ENCODE measurements at regions not wholly inside any gene's neighbourhood (a gene's known extent, or its start where the extent isn't known, plus 50 kb on each side); places are given as distances from the start of the nearest gene placed in this dataset.

DNA sequence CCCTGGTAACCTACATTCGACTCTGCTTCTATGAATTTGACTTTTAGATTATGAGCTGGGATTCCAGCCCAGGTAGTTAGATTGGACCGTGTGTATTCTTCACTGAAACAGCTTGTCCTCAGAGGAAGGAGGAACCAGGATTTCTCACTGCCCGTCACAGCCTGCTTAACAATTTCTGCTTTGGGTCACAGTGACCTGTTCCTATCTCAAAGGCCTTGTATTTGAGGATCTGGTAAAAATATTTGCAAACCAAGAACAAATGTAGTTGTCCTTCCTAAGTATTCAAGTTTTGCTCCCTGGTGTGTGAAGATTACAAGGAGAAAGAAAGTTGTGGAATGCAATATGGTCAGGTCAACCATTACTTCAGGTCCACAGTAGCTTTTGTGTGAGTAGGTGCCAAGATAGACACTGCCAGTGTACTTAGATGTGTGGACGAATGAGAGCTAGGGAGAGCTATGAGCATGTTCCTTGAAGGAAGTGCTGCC lies 55.1 kb downstream of the KIF4B start:
- DNase-seq, result no peak

DNA sequence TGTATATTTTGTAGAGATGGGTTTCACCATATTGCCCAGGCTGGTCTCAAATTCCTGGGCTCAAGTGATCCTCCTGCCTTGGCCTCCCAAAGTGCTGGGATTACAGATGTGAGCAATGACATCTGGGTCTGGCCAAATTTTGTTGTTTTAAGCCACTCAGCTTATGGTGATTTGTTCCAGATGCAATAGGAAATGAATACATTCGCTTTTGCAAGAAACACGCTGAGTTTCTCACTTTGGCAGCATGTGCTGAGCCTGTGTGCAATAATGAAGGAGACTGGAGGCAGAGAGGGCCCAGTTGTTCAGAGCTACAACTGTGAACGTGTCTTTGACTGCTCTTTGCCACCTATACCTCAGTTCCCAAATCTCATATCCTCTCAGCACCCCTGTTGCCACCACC lies 56.4 kb downstream of the KIF4B start:
- peak; percentile 5 for DNase-seq

DNA sequence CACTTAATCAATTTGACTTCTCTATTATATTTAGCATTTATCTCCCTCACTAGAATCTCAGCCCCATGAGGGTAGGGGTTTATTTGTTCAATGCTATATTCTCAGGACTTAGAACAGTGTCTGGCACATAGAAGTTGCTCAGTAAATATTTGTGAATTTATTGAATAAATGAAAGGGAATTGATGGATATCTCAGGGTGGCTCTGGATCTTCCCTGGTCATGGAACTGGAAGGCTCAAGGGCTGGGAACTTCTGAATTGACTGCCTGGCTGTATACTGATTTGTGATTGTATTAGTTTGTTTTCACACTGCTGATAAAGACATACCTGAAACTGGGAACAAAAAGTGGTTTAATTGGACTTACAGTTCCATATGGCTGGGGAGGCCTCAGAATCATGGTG lies 57.2 kb downstream of the KIF4B start:
- no peak for DNase-seq

DNA sequence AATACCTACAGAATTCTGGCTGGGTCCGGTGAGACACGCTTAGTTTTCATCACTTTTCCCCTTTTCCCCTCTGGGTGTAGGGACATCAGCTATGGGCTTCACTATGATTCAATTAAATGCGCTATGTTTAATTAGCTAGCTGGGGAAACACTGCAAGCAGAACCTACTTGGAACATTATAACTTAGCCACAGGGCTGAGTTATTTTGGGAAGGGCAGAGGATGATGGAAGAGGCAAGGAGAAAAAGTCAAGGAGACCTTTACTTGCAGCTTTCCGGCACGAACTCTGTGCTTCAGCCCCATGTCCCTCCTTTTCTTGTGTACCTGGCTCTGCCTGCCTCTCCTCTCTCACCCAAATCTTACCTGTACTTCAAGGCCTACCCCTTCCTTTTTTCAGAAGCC lies 62.8 kb downstream of the KIF4B start:
- DNase-seq, result no peak

DNA sequence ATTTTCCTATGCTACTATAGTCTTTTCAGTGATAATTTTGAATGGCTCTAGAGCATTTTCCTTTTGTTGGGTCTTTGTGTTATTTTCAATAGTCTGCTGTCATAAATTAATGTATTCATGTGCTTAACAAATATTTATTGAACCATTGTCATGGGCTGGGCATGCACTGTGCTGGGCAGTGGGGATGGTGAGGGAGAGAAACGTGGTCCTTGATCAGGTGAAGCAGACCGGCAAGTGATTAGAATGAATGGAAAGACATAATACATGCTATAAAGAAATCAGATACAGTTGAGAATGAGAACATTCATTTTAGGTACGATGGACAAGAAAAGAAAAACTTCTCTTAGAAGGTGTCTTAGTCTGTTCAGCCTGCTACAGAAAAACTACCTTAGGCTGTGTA lies 66.1 kb downstream of the KIF4B start:
- no peak for DNase-seq

DNA sequence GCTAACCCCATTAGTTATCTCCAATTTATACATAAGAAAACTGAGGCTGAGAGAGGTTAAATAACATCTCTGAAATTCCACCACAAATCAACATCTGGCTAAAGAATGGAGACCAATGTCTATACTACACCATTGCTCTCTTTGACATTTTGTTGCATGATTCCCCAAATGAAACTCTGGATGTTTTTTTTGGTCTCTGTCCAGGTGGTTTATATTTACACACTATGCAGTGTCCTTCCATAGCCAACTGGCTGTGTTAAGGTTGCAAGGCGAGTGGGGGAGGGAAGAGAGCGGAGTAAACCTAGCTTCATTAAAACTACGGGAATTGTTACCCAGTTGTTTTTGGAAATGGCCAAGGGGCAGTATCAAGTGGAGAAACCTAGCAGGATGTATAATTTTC lies 67.2 kb downstream of the KIF4B start:
- no peak for DNase-seq

DNA sequence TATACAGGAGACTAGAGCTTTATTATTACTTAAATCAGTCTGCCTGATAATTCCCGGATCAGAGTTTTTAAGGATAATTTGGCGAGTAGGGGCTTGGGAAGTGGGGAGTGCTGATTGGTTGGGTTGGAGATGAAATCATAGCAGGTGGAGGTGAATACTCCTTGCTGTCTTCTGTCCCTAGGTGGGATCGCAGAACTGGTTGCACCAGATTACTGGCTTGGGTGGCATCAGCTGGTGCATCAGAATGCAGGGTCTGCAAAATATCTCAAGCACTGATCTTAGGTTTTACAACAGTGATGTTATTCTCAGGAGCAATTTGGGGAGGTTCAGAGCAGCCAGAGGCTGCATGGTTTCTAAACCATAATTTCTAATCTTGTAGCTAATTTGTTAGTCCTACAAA lies 68.1 kb downstream of the KIF4B start:
- DNase-seq, result no peak

DNA sequence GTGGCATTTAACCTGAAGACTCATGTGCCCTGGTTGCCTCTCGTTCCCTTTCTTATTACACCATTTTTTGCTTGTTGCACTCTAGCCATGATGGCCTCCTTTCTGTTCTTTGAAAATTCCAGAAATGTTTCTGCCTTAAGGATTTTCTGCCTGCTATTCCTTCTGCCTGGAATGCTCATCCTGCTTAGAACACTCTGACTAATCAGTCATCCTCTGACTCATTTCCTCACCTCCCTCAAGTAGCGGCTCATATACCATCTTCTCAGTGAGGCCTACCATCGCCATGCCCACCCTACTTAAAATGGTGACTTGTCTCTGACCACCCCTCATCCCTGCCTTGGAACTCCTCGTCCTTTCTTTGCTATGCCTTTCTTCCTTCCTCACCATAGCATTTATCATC lies 68.8 kb downstream of the KIF4B start:
- peak; percentile 91 for DNase-seq

DNA sequence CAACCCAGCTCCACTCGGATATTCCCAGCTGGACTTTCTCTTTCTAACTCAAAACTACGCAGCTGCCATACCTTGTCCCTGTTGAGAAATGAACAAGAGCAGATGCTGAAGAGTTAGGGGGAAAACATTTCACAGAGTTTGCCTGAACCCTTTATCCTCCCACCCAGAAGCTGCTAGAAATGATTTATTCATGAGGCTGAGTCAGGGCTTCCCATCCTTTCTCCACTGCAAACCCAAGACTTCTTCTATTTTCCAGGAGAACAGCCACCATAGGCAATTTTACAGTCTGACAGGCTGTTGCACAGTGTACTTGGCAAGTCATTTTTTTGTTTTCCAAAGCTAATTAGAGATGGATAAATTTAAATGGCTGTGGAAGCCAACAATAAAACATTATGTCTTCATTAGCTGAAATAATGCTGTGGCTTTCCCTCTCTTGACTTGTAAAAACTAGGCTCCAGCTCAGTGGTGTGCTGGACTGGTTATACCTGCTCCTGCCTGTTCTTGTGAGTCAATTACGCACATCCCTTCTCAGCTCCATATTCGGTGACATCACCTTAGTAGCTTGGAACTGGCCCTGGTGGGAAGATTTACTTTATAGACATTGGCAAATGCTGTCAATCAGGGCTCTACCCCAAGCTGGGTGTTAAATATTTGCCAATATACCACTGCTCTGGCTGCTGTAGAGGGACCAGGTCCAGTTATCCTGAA lies 71.9 kb downstream of the KIF4B start:
- no peak for DNase-seq

DNA sequence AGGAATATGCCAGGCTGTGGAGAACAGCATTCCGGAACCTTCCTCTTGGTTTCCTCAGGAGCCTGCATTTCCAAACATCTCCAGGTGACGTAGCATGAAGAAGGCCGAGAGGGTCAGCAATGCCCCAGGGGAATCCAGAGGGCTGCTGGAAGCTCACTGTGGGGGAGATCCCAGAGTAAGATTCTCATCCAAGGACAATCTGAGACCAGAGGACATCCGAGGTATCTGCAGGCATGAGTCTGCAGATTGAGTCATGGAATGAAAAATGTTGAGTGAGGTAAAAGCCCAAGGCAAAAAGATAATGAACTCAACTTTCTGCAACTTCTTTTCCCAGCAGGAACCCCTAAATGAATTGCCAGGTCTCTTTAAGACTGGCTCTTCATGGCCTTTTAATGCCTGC lies 73.5 kb downstream of the KIF4B start:
- peak; percentile 17 for DNase-seq

DNA sequence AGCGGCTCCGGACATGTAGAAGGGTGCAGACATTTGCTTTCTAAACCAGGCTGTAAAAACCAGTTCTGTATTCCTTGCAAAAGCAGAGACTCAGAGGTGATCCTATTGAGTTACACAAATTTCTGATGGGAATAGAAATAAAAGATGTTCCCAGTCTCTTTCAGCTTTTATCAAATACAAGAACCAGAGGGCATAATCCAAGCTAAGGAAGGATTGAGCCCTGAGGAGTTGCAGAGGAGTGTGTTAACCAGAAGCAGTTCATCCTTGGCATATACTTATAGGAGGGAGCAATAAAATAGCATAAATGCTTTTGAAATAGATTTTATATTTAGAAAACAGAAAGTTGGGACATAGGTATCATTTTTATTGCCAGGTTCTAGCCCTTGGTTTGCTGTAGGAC lies 75.3 kb downstream of the KIF4B start:
- no peak for DNase-seq

DNA sequence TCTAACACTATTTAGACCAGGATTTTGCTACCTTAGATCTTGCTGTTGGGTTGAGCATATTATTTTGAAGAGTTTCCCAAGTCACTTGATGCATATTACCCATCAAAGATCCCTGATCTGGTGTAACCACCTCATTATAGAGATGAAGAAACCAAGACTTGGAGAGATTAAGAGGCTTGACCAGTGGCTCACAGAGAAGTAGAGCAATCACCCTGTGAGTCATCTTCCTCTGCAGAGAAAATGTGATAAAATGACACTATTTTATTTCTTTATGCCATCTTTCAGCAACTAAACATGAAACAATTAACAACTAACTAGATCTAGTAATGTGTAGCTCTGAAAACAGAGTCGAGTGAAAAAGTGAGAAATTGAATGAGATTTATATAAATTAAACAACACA lies 76.1 kb downstream of the KIF4B start:
- DNase-seq, result peak; percentile 53

DNA sequence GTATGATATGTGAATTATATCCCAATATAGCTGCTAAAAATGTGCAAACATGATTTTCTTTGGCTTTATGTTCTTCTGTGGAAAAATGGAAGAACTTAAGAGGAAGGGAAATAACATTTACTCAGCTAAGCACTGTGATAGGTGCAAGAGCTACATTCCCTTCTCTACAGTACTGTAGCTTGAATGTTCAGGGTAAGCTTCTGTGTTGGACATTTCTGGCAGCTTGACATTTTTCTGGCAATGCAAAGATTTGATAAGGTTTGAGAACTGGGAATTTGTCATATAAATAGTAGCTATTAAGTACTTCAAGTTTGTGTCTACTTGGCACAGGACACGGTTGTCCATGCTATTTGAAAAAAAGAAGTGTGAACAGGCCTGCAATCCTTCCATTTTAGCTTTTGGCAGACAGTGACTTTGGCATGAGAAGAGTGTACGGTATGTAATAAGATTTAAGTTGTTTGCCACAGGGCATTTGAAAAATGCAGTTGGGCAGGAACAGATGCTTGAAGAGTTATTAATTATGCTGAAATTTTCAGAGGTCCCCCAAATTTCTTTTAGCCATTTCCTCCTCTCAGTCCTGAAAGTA lies 77.6 kb downstream of the KIF4B start:
- DNase-seq, result no peak

DNA sequence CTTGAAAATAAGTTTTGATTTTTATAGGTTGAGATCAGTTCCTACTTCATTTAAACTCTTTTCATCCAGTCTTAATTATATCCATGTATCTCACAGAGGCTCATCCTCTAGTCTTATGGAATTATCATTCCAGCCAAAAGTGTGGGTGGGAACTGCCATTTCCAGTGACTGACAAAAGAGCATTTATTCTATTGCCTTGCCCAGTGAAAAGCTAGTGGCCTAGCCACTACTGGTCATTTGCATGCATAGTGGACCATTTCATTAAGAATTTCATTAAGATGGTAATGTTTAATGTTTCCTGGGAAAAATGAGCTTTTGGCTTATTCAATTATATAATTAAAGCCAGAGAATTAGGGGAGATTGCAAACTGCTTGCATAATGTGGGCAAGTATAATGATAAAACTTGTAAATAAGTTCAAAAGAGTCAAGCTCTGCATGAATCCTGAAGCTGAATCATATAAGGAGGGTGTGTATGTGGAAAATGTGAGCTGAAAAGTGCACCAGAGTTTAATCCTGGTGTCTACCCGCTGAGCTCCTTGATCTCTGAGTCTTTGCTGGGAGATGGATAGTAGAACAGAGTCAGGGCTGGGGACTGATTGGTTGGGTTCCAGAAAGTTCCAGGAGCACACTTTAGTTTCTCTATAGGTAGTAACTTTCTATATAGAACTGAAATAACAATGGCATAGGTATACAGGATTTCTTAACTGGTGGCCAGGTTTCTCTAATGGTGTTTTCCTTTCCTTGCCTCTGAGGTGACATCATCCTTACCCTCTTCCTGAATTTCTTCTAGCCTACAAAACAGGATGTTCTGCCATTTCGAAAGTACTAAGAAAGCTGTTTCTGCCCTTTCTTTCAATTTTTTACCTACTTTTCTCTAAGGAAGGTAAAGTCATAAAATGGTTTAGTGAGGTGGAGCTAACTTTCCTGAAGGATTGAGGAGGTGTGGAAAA lies 78.5 kb downstream of the KIF4B start:
- DNase-seq, result peak; percentile 36

DNA sequence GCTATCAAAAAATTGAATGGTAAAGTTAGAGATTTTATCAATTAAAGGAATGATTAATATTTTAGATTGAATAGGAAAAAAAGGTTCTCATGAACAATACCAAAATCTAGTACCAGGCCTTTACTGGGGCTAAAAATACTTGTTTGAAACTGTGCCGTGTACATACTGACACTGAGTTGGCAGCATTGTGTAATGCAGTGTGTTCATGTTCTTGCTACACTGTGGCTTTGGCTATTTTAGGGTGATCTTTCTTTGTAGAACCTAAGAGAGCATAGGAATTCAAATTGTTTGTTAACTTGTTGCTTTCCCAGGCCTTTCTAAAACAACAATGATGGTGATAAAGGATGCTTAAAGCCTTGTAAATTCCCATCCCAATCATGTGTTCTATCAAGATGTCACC lies 80.9 kb downstream of the KIF4B start:
- DNase-seq, result no peak

DNA sequence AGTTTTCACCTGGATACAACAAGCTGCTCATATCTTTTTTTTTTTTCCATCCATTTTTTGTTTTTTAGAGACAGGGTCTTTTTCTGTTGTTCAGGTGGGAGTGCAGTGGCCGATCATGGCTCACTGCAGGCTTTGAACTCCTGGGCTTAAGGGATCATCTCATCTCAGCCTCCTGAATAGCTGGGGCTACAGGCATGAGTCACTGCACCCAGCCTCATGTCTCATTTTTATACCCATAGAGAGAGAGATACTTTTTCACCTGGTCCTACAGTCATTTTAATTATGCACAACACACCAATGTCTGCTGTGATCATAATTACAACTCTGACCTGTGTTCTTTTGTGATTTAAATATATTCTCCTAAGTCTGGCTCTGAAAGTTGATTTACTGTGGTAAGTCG lies 84.4 kb downstream of the KIF4B start:
- no peak for DNase-seq

DNA sequence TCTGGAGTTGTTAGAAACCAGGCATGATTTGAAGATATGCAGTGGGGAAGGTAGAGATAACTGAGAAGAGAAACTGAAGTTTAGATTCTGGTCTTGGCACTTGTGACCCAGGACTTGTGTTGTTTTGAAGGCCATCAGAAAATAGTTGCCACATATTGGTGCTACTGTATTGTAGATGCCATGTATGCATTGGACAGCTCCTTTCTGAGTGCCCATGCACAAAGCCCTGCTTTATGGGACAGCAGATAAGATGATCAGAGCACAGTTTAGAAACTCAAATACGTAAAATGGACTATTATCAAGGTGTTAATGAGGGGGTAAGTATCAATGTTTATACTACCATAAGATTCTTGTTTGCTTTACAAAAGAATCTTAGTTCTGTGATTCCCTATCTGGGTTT lies 84.9 kb downstream of the KIF4B start:
- no peak for DNase-seq

DNA sequence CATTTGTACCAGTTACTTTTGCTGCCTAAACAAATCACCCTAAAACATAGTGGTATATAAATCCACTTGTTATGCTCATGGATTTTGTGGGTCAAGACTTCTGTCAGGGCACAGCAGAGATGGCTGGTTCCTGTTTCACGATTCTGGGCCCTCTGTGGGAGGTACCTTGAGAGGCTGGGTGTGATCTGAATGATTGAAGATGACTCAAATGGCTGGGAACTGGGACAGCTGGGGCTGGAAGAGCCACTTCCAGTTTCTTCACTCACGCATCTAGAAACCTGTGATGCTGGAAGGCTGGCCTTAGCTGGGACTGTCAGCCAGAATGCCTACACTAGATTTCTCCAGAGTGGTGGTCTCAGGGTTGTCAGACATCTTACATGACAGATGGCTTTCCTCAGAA lies 88.1 kb downstream of the KIF4B start:
- DNase-seq, result no peak

DNA sequence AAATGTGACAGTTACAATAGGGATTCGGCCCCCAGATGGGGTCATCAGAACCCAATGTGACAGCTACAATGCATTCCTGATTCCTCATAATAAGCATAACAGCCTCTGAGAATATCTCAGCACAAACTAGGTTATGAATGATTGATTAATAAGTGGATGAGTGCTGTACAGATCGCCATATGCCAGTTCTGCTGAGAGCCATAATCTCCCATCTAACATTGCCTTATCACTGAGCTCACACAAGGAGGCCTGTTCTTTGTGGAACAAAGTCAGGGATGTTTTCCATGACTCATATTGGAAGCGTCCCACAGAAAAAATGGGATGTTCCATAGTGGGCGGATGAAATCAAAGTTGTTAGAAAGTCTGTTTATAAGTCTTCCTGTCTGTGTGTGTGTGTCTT lies 89.6 kb downstream of the KIF4B start:
- peak; percentile 42 for DNase-seq

DNA sequence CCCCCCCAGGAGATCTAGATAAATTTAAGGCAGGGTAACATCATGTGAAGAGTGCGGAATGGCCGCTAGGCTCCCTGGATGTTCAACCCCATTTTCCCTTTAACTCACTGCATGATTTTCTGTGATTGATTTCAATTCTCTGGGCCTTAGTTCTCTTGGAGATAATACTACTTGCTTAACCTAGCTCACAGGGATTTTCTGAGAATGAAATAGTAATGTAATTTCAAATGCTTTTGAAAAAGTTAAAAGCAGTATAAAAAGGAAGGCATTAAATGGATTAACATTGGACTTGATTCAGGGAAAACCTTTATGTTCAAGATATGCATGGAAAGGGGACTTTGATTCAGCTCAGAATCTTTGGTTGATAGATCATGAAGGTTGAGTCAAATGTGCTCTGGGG lies 90.9 kb downstream of the KIF4B start:
- no peak for DNase-seq

DNA sequence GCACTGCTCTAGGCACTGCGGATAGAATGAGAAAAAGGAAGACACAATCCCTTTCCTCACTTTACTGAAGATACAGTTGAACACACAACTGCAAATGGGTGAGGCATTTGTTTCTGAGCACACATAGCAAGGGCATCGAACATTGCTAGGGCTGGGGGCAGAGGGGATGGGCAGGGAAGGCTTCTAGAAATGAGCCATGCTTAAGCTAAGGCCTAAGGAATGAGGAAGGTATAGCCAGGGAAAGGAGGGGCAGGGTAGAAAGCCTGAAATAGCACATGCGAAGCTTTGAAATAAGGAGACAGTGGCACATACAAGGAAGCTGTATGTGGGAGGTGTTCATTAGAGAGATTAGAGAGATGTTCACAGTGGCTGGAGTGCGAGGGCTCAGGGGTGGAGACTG lies 92.7 kb downstream of the KIF4B start:
- no peak for DNase-seq

DNA sequence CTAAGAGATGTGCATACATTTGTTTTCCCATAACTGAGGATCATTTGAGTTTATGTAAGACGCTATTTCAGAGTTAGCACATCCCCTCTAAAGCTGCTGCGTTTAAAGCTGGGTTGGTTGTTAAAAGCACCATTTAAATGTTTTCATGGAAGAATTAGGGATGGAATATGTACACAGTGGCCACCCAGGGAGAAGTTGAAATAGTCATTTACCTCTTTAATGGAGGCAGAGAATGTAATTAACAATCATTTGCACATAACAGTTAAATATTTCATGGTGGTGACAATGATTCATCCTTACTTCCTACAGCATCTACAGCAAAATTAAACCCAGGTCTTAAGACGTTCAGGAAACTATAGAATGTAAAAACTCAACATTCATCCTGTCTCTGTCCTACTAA lies 100.3 kb downstream of the KIF4B start:
- DNase-seq, result no peak

DNA sequence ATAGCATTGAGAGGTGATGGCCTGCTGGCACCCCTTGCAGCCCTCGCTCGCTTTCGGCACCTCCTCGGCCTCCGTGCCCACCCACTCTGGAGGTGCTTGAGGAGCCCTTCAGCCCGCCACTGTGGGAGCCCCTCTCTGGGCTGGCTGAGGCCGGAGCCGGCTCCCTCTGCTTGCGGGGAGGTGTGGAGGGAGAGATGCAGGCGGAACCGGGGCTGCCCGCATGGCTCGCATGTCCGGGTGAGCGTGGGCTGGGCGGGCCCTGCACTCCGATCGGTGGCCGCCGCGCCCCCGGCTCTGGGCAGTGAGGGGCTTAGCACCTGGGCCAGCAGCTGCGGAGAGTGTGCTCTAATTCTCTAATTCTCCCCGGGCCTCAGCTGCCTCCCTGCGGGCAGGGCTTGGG lies 101.1 kb downstream of the KIF4B start:
- no peak for DNase-seq
